Aorta (tissue), 5 donors: ENCODE measurements at regions not wholly inside any gene's neighbourhood (a gene's known extent, or its start where the extent isn't known, plus 50 kb on each side); places are given as distances from the start of the nearest gene placed in this dataset.

Experiments
- ATAC-seq: fragments of 200-7000 bp; cut with Tn5 transposase; one replicate; pipeline ENCODE4 v1.9.1; 2022; ENCODE audit warnings: moderate library complexity; ENCODE audit not compliant: low FRiP score
- DNase-seq, 2 donors: peaks; one replicate each; pipeline ENCODE4 v3.0.0-alpha.2; 2020
- H3K27ac ChIP-seq, 2 donors: one replicate each; pipeline ENCODE4 v1.5.1; 2013; ENCODE audit warnings: low read length in 2 of 2, mild to moderate bottlenecking in 2 of 2, moderate library complexity in 2 of 2, control low read depth in 1 of 2, inconsistent platforms in 1 of 2, low read depth in 1 of 2
- H3K27me3 ChIP-seq, 2 donors: one replicate each; pipeline ENCODE4 v1.6.1; 2013; ENCODE audit warnings: control low read depth in 1 of 2, low read length in 1 of 2, mild to moderate bottlenecking in 1 of 2, moderate library complexity in 1 of 2; ENCODE audit not compliant: insufficient read depth in 2 of 2, control insufficient read depth in 1 of 2
- H3K36me3 ChIP-seq, 2 donors: one replicate each; pipeline ENCODE4 v1.6.1; 2013; ENCODE audit warnings: control low read depth in 1 of 2, low read length in 1 of 2, mild to moderate bottlenecking in 1 of 2; ENCODE audit not compliant: insufficient read depth in 2 of 2, control insufficient read depth in 1 of 2
- H3K4me1 ChIP-seq, 2 donors: one replicate each; pipeline ENCODE4 v1.6.1; 2013; ENCODE audit warnings: low read length in 2 of 2, control low read depth in 1 of 2, mild to moderate bottlenecking in 1 of 2, moderate library complexity in 1 of 2; ENCODE audit not compliant: insufficient read depth in 2 of 2, control insufficient read depth in 1 of 2
- H3K4me3 ChIP-seq, 2 donors: one replicate each; pipeline ENCODE4 v1.5.1; 2013; ENCODE audit warnings: low read length in 2 of 2, control low read depth in 1 of 2, mild to moderate bottlenecking in 1 of 2
- H3K9me3 ChIP-seq: one replicate; pipeline ENCODE4 v1.6.1; 2013; ENCODE audit warnings: mild to moderate bottlenecking, low read length; ENCODE audit not compliant: control insufficient read depth
- WGBS, 2 donors: extraction: QIAGEN DNeasy Blood & Tissue Kit; methylation state at CpG; one replicate each; pipeline ENCODE4 v1.1.7; 2013; 5-methylcytosine and 5-hydroxymethylcytosine counted together
- intact Hi-C, 2 donors: fragments of 100-400 bp; cut with DNase I; formaldehyde crosslinking; loops; one replicate each; pipeline versions ENCODE4 v1.14.2 to v1.15.0; 2022
- donor health status: healthy with polysubstance abuse.
- donor health status: Bipolar disorder and iron deficiency.
- donor health status: DM: no; HTN: no; CAD: no.
- donor health status: DM: no; HTN: no; CAD: no.
- donor health status: DM: yes; HTN: yes; CAD: no.

DNA sequence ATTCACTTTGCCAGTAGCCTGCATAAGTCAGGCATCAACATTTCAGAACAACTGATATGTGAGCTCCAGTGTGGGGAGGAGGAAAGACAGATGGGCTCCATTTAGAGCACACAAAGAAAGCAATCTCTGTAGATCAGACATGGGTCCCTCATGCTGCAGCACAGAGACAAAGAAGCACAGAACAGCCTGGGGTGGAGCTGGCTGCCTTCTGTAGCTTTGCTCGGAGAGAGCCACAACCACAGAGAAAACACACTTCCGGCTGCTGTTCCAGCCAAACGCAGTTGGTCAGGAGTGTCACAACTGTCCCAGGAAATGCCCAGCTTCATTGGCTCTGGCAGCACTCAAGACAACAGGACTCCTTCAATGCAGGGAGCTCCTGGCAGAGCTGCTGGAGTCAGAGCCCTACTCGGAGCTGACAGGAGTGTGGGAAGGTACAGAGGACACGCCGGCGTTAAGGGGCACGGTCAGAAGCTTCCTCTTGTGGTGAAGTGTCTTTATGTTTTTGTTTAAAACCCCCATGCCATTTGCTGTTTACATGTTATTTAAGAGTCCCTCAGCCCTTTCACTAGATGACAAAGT, 494.4 kb downstream of the TCERG1L start:
- Histone ChIP-seq H3K27me3 (no peaks in the 10 kb centered on the region), H3K36me3 (no peaks in the 10 kb centered on the region), H3K9me3 (no peaks in the 10 kb centered on the region), H3K4me1 (no peaks in the 10 kb centered on the region), H3K27ac (no peak overlapping the region), H3K4me3 (no peak overlapping the region)
- ATAC-seq (no peak), DNase-seq (no peak)
- intact Hi-C loops = no loop called here
- WGBS, 2 donors = 60 to 70% methylated on average over 8 of the region's 8 CpGs

DNA sequence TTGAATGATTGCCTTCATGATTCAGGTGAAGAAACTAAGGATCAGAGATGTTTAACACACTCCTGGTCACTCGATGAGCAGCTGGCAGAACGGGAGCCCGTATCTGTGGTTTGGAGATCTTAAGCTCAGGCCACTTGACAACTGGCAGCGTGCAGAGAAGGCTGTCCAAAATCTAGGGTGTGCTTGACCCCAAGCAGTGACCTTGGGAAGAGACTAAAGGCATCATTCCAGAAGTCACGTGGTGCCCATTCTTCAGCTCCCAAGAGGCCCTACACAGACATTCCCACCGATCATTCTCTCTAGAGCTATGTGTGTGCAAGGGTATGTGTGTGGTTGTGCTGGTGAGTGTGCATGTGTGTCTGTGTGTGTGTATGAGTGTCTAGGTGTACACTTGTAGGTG, 493.8 kb downstream of the TCERG1L start:
- no peaks in the 10 kb centered on the region for H3K36me3 ChIP-seq
- WGBS, 2 donors = 57 to 64% methylated on average over 6 of the region's 6 CpGs
- no peaks in the 10 kb centered on the region for H3K9me3 ChIP-seq
- H3K27ac ChIP-seq = no peak overlapping the region
- intact Hi-C loops = no loop called here
- no peak overlapping the region for H3K4me3 ChIP-seq
- no peaks in the 10 kb centered on the region for H3K4me1 ChIP-seq
- no peaks in the 10 kb centered on the region for H3K27me3 ChIP-seq
- DNase-seq (no peak), ATAC-seq (no peak)

DNA sequence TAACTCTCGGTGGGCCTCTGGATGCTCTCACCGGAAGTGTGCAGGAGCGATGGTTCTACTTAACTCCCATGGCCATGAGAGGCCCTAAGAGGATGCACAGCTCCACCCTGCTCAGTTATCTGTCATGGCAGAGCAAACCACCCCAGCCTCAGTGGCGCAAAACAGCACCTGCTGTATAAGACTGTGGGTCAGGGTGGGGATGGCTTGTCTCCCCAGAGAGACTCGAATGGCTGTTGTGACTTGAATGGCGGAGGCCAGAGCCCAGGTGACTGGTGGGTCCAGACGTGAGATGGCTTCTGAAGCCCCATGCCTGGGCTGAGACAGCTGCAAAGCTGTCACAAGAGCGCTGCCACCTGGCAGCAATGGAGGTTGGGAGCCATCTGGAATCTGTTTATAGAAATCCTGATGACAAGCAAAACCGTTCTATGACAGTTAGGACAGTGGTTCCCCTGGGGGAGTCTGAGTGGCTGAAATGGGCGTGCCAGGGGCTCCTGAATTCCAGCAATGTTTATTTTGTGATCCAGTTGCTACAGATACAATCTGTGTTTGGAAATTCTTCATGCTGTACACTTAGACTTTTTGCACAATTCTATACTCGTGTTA, 490.5 kb downstream of the TCERG1L start:
- Histone ChIP-seq H3K36me3 (no peaks in the 10 kb centered on the region), H3K27ac (no peak overlapping the region), H3K27me3 (no peaks in the 10 kb centered on the region), H3K9me3 (no peaks in the 10 kb centered on the region), H3K4me1 (no peaks in the 10 kb centered on the region), H3K4me3 (no peak overlapping the region)
- intact Hi-C loops = no loop called here
- DNase-seq (no peak), ATAC-seq (no peak)
- 68 to 69% methylated on average over 11 of the region's 11 CpGs for WGBS, 2 donors

GRCh38 chr10:130824230-130825014, 487.1 kb downstream of the TCERG1L start:
- no peak for ATAC-seq
- WGBS, 2 donors = 81 to 85% methylated on average over 4 of the region's 4 CpGs
- Histone ChIP-seq H3K4me1 (no peaks in the 10 kb centered on the region), H3K4me3 (no peak overlapping the region), H3K36me3 (no peaks in the 10 kb centered on the region), H3K27me3 (no peaks in the 10 kb centered on the region), H3K9me3 (no peaks in the 10 kb centered on the region), H3K27ac (no peak overlapping the region)
- no peak for DNase-seq
- intact Hi-C loops = no loop called here

DNA sequence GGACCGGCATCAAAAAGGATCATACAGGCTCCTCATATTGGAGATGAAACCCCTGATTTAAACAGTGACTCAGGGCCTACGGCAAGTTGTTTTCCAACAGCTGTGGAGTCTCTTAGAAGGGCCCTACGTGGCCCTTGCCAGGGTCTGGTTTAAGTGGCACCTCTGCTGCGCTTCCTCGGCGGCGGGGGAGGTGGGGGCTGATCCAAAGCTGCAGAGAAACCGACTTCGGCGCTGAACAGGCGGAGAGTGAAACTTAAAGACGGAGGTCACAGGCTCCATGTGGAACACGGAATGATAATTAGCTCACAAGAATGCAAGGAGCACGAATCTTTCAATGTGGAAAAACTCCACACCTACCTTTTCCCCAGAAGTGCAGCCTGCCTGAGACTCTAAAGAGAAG, 477.9 kb downstream of the TCERG1L start:
- DNase-seq (no peak), ATAC-seq (no peak)
- Histone ChIP-seq H3K27ac (no peak overlapping the region), H3K4me3 (no peak overlapping the region), H3K4me1 (no peaks in the 10 kb centered on the region), H3K9me3 (no peaks in the 10 kb centered on the region), H3K27me3 (no peaks in the 10 kb centered on the region), H3K36me3 (no peaks in the 10 kb centered on the region)
- intact Hi-C loops = no loop called here
- WGBS, 2 donors = 84 to 85% methylated on average over 14 of the region's 14 CpGs

DNA sequence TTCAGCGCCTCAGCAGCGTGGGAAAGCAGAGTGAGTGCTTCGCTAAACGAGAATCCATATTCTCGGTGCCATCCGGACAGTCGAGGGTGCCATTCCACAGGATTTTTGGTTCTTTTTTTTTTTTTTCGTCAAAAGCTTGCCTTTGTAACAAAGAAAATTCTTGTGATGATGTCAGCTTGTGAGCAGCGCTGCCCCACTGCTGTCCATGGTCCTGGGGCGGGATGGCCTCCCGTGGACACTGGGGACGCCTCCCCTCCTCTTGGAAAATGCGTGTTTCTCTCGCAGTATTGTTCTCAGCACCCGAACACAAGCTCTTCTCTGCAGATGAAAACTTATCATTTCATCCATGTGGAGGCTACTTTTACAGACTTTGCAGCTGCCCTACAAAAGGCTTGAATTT, 477.4 kb downstream of the TCERG1L start:
- intact Hi-C loops = no loop called here
- no peak for ATAC-seq
- Histone ChIP-seq H3K27me3 (no peaks in the 10 kb centered on the region), H3K4me1 (no peaks in the 10 kb centered on the region), H3K27ac (no peak overlapping the region), H3K36me3 (no peaks in the 10 kb centered on the region), H3K4me3 (no peak overlapping the region), H3K9me3 (no peaks in the 10 kb centered on the region)
- 66 to 73% methylated on average over 15 of the region's 15 CpGs for WGBS, 2 donors
- DNase-seq = no peak

GRCh38 chr10:130834573-130834972, 476.9 kb downstream of the TCERG1L start:
- no peak overlapping the region for H3K4me3 ChIP-seq
- intact Hi-C loops = no loop called here
- H3K4me1 ChIP-seq = no peaks in the 10 kb centered on the region
- no peaks in the 10 kb centered on the region for H3K27me3 ChIP-seq
- ATAC-seq (peak; percentile 50), DNase-seq (no peak)
- 90 to 93% methylated on average over 15 of the region's 15 CpGs for WGBS, 2 donors
- no peak overlapping the region for H3K27ac ChIP-seq
- H3K36me3 ChIP-seq = no peaks in the 10 kb centered on the region
- H3K9me3 ChIP-seq = no peaks in the 10 kb centered on the region

DNA sequence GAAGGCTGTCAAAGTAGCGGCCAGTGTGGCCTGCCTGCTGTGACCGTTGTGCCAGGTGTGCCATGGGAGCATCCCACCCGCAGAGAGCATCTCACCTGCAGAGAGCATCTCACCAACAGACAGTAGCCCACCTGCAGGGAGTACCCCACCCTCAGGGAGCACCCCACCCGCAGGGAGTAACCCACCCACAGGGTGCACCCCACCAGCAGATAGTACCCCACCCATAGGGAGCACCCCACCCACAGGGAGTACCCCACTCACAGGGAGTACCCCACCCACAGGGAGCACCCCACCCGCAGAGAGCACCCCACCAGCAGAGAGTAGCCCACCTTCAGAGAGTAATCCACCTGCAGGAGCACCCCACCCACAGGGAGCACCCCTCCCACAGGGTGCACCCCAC, 476.5 kb downstream of the TCERG1L start:
- no peak for DNase-seq
- WGBS, 2 donors = 71 to 87% methylated on average over 5 of the region's 5 CpGs

GRCh38 chr10:130836344-130836743, 475.2 kb downstream of the TCERG1L start:
- no peak overlapping the region for H3K4me3 ChIP-seq
- H3K4me1 ChIP-seq = no peaks in the 10 kb centered on the region
- DNase-seq (no peak), ATAC-seq (no peak)
- H3K27me3 ChIP-seq = no peaks in the 10 kb centered on the region
- no peak overlapping the region for H3K27ac ChIP-seq
- intact Hi-C loops = no loop called here
- H3K9me3 ChIP-seq = no peaks in the 10 kb centered on the region
- 76 to 86% methylated on average over 7 of the region's 7 CpGs for WGBS, 2 donors
- H3K36me3 ChIP-seq = no peaks in the 10 kb centered on the region

More for the DNA sequence above, 476.5 kb downstream of the TCERG1L start:
- no peaks in the 10 kb centered on the region for H3K27me3 ChIP-seq
- intact Hi-C loops = no loop called here
- no peaks in the 10 kb centered on the region for H3K36me3 ChIP-seq
- no peaks in the 10 kb centered on the region for H3K4me1 ChIP-seq
- H3K27ac ChIP-seq = no peak overlapping the region
- H3K4me3 ChIP-seq = no peak overlapping the region
- ATAC-seq = no peak
- H3K9me3 ChIP-seq = no peaks in the 10 kb centered on the region
